HFFc6 (cell line): ENCODE measurements at regions not wholly inside any gene's neighbourhood (a gene's known extent, or its start where the extent isn't known, plus 50 kb on each side); places are given as distances from the start of the nearest gene placed in this dataset.

Source experiments
- DNase-seq: peaks from one replicate; pipeline ENCODE4 v3.0.0-alpha.2; 2018
- H3K27ac Mint-ChIP-seq: 2 replicates; pipeline ENCODE4 v1.8.0; 2020; ENCODE audit warnings: mild to moderate bottlenecking, mixed read lengths
- H3K27me3 Mint-ChIP-seq: 2 replicates; pipeline ENCODE4 v1.8.0; 2021; ENCODE audit warnings: mild to moderate bottlenecking, moderate library complexity, mixed read lengths; ENCODE audit not compliant: insufficient read depth
- H3K36me3 Mint-ChIP-seq: 2 replicates; pipeline ENCODE4 v1.8.0; 2021; ENCODE audit warnings: low read depth, mixed read lengths
- H3K4me1 Mint-ChIP-seq: 2 replicates; pipeline ENCODE4 v1.8.0; 2020; ENCODE audit warnings: low read depth, mixed read lengths
- H3K4me3 Mint-ChIP-seq: 2 replicates; pipeline ENCODE4 v1.8.0; 2020; ENCODE audit warnings: mild to moderate bottlenecking, moderate library complexity, mixed read lengths
- H3K9me3 Mint-ChIP-seq: 2 replicates; pipeline ENCODE4 v1.8.0; 2020; ENCODE audit warnings: mild to moderate bottlenecking, mixed read lengths
- TF ChIP-seq, protein P1 (sequence below): fragments of 200-600 bp; sonication (generic); IDR thresholded peaks from 2 replicates; pipeline ENCODE4 v1.5.0; 2021; ENCODE audit warnings: antibody characterized with exemption, mild to moderate bottlenecking

DNA sequence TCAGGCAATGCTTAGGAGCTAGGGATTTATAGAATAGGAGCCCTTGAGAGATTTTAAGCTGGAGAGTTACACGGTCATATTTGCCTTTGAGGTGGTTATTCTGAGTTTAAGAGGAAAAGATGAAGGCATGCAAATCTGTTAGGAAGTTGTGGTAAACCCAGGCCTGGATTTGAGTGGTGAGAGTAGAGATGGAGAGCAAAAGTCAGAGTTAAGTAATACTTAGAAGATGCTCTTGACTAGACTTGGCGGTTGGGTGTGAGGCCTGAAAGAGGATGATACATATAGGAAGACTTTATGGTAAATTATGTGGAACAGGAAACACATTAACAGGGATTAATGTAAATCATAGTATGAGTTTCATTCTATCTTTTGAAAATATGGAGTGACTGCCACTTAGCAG lies 136.0 kb upstream of the ARX start:
- Mint-ChIP-seq H3K36me3 (no peaks in the 10 kb centered on the region), H3K4me3 (no peak overlapping the region), H3K4me1 (no peaks in the 10 kb centered on the region), H3K27me3 (no peaks in the 10 kb centered on the region; the same call in none of the 2 replicates), H3K27ac (no peak overlapping the region), H3K9me3 (no peaks in the 10 kb centered on the region)
- TF ChIP-seq, protein P1, sequence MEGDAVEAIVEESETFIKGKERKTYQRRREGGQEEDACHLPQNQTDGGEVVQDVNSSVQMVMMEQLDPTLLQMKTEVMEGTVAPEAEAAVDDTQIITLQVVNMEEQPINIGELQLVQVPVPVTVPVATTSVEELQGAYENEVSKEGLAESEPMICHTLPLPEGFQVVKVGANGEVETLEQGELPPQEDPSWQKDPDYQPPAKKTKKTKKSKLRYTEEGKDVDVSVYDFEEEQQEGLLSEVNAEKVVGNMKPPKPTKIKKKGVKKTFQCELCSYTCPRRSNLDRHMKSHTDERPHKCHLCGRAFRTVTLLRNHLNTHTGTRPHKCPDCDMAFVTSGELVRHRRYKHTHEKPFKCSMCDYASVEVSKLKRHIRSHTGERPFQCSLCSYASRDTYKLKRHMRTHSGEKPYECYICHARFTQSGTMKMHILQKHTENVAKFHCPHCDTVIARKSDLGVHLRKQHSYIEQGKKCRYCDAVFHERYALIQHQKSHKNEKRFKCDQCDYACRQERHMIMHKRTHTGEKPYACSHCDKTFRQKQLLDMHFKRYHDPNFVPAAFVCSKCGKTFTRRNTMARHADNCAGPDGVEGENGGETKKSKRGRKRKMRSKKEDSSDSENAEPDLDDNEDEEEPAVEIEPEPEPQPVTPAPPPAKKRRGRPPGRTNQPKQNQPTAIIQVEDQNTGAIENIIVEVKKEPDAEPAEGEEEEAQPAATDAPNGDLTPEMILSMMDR = no peak
- no peak for DNase-seq

DNA sequence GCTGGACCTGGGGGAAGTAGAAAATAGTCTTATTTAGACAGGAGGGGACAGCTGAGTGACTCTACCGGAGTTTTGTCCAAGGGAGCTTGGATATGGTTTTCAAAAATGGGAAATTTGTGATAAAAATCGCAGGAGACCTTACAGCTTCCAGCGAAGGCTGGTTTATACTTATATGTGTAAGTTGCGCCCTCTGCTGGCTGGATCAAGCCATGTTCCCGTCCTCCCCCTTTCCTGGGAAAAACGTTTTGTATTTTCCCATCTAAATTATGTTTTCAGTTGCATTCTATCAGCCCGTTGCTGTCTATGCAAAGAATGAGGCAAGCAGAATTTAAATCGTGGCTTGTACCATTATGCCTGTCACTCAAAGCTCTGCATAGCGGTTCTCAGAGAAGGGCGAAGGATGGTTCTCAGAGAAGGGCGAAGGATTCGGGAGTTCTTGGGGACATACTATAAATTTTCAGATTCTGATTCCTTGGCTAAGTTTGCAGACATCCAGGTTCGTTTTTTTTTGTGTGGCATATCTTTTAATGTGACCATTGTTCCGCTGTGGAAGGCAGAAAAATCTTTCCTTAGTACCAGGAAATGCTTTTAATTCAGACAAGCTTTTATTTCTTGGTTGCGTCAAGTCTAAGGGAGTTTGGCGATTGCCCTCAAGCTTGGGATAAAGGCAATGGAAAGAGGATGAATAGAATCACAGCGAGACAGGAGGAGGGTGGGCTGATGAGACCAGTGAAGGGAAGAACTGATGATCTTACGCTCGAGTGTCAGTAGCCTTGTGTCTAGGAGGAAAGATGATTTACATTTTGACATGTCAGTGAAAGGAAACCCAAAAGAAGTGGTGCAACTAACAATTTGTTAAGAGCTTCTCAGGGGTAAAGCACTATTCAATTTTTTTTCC lies 128.5 kb upstream of the ARX start:
- Mint-ChIP-seq H3K27ac (no peak overlapping the region), H3K36me3 (no peaks in the 10 kb centered on the region), H3K4me1 (no peaks in the 10 kb centered on the region; the same call in 1 of the 2 replicates), H3K4me3 (peak overlapping the region; percentile 62; the same call in 1 of the 2 replicates), H3K9me3 (no peaks in the 10 kb centered on the region), H3K27me3 (peaks cover 7% of the 10 kb centered on the region)
- DNase-seq = peak; percentile 18
- TF ChIP-seq, protein P1 = peak; percentile 82

DNA sequence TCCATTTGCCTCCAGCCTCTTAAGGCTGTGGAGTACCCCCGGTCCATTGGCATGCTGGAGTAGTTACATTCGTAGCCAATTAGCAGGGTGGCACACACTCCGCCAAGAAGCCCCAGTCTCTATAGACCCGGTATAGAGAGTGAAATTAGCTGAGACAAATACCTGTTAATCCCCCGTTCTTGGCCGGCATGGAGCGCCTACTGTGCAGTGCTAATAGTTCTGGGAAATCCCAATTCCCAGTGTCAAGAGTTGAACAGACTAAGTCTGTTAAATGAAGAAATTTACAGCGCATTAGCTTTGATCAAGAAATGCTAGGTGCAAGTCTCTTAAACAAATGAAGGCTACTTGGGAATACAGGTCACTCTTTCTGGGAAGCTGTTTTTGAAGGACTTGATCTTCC lies 127.8 kb upstream of the ARX start:
- Mint-ChIP-seq H3K36me3 (no peaks in the 10 kb centered on the region), H3K4me1 (no peaks in the 10 kb centered on the region; the same call in 1 of the 2 replicates), H3K9me3 (no peaks in the 10 kb centered on the region), H3K27me3 (peaks cover 7% of the 10 kb centered on the region), H3K27ac (no peak overlapping the region), H3K4me3 (no peak overlapping the region)
- TF ChIP-seq, protein P1 = no peak
- no peak for DNase-seq

DNA sequence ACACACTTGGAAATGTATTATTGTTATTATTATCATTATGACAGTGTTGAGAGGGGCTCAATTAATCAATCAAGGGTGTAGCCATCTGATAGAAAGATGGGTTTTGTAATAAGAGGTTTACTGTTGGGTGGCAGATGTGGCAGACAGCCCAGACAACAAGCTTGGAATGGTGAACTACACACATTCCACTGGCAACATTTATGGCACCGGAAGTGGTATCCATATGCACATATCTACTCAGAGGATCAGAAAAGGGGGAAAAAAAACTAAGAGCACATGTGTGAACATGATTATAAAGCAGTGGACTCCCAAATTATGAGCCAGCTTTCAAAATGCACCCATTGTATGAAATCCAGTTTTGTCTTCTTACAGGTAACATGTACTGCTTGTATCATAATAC lies 125.9 kb upstream of the ARX start:
- H3K4me3 Mint-ChIP-seq = no peak overlapping the region
- H3K36me3 Mint-ChIP-seq = no peaks in the 10 kb centered on the region
- DNase-seq = no peak
- H3K27me3 Mint-ChIP-seq = peaks cover 6% of the 10 kb centered on the region; the same call in 1 of the 2 replicates
- no peaks in the 10 kb centered on the region; the same call in 1 of the 2 replicates for H3K4me1 Mint-ChIP-seq
- TF ChIP-seq, protein P1 = no peak
- H3K9me3 Mint-ChIP-seq = no peaks in the 10 kb centered on the region
- H3K27ac Mint-ChIP-seq = no peak overlapping the region

DNA sequence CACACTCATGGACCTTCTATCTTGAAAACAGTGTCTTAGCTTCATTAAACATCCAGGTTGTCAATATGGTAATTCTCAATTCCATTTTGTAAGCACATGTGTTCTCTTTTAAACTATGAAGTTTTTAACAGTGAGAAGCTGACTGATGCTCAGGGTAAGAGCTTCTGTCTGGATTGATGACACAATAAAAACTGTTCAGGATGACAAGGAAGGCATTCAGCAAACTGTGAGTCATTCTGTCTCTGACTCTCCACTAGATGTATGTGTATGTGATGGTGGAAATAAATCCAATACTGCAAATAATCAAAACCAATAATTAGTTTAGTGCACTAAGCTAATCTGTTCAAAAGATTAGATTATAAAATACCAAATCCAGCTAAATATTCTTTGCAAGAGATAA lies 115.3 kb upstream of the ARX start:
- Mint-ChIP-seq H3K36me3 (no peaks in the 10 kb centered on the region), H3K27ac (no peak overlapping the region), H3K9me3 (no peaks in the 10 kb centered on the region), H3K4me1 (no peaks in the 10 kb centered on the region), H3K27me3 (peaks cover 4% of the 10 kb centered on the region; the same call in 1 of the 2 replicates), H3K4me3 (no peak overlapping the region)
- TF ChIP-seq, protein P1 = no peak
- no peak for DNase-seq
